Stomach (tissue), 4 donors: ENCODE measurements at regions not wholly inside any gene's neighbourhood (a gene's known extent, or its start where the extent isn't known, plus 50 kb on each side); places are given as distances from the start of the nearest gene placed in this dataset.

Experiments used
- CTCF ChIP-seq, 7 experiments: fragments of 450-650 bp in 4 of 7; fragments of 200-600 bp in 3 of 7; sonication (generic) in 3 of 7; IDR thresholded peaks; one replicate each; pipeline ENCODE4 v1.5.1; 2016 to 2019; ENCODE audit warnings: antibody characterized with exemption in 7 of 7, control low read depth in 2 of 7, mild to moderate bottlenecking in 1 of 7
- POLR2A ChIP-seq, 4 donors: fragments of 450-650 bp; IDR thresholded peaks; one replicate each; pipeline ENCODE4 v1.6.1; 2016; ENCODE audit warnings: antibody characterized with exemption in 4 of 4, control low read depth in 2 of 4, mild to moderate bottlenecking in 1 of 4, moderate library complexity in 1 of 4
- POLR2AphosphoS5 ChIP-seq, 3 donors: sonication (generic); formaldehyde crosslinking; IDR thresholded peaks; one replicate each; pipeline ENCODE4 v1.6.1; 2016; ENCODE audit warnings: antibody characterized with exemption in 3 of 3

- no peak for TF ChIP-seq CTCF (IDR thresholded peaks at IDR 0.05)
- no peak for TF ChIP-seq POLR2A (IDR thresholded peaks at IDR 0.05)
- no peak for TF ChIP-seq POLR2AphosphoS5 (IDR thresholded peaks at IDR 0.05)
Measured at GRCh38 chr10:53284615-53285182, 512.1 kb upstream of the MBL2 start.
